Neural crest cell (in vitro differentiated cells): ENCODE measurements at regions not wholly inside any gene's neighbourhood (a gene's known extent, or its start where the extent isn't known, plus 50 kb on each side); places are given as distances from the start of the nearest gene placed in this dataset.

Experiments used
- DNase-seq: peaks from one replicate; pipeline ENCODE4 v3.0.0; 2021; ENCODE audit warnings: low read depth, mixed read lengths, low spot score
- H3K27ac Mint-ChIP-seq: one replicate; pipeline ENCODE4 v1.8.0; 2021; ENCODE audit warnings: mild to moderate bottlenecking, mixed read lengths; ENCODE audit not compliant: unreplicated experiment
- H3K27me3 Mint-ChIP-seq: 2 replicates; pipeline ENCODE4 v1.8.0; 2021; ENCODE audit warnings: low read depth, mild to moderate bottlenecking, mixed read lengths
- H3K36me3 Mint-ChIP-seq: 2 replicates; pipeline ENCODE4 v1.8.0; 2021; ENCODE audit warnings: low read depth, mild to moderate bottlenecking, mixed read lengths
- H3K4me1 Mint-ChIP-seq: 2 replicates; pipeline ENCODE4 v1.8.0; 2021; ENCODE audit warnings: mixed read lengths
- H3K4me3 Mint-ChIP-seq: one replicate; pipeline ENCODE4 v1.8.0; 2021; ENCODE audit warnings: mild to moderate bottlenecking, mixed read lengths
- H3K9me3 Mint-ChIP-seq: 2 replicates; pipeline ENCODE4 v1.8.0; 2021; ENCODE audit warnings: mixed read lengths
- TF ChIP-seq, protein P1 (sequence below): fragments of 200-600 bp; sonication (generic); conservative IDR thresholded peaks from 2 replicates; pipeline ENCODE4 v1.5.0; 2021; ENCODE audit warnings: antibody characterized with exemption, mild to moderate bottlenecking

DNA sequence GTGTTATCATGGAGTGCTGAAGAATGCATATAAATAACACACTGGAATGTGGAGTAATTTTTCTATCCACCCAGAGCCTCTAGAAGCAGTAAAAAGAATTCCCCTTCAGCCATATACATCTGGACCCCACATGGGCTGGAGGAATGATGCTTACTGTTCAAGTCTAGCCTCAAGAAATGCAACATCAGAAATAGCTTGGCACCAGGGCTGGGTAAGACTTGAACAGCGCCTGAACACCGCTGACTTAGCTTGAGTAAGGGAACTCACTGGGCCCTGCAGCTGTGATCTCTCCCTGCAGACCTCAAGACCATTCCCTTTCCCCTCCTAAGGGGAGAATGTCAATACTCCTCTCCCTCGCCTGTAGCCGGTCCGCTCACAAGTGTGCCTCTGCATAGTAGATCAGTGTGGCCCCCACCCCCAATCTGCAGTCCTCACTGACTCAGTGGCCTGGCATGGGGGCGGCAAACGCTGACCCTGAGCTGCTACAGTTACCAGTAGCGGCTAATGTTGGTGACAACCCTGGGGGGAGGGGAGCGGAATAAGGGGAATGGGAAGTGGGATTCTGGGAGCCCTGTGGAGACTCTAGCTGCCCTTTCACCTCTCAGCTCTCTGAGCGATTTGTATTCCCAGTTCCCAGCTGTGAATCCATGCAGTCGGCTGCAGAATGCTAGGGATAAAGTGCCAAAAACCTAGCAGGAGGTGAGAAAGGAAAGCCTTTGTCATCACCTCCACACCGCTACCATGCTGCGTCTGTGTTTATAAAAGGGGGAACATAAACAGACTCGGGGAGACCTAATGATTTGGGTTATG is 483.9 kb downstream of the DISC1 start:
- Mint-ChIP-seq H3K9me3 (no peaks in the 10 kb centered on the region), H3K4me1 (peaks cover 28% of the 10 kb centered on the region), H3K4me3 (no peak overlapping the region), H3K27ac (no peak overlapping the region), H3K36me3 (no peaks in the 10 kb centered on the region), H3K27me3 (no peaks in the 10 kb centered on the region)
- TF ChIP-seq, protein P1, sequence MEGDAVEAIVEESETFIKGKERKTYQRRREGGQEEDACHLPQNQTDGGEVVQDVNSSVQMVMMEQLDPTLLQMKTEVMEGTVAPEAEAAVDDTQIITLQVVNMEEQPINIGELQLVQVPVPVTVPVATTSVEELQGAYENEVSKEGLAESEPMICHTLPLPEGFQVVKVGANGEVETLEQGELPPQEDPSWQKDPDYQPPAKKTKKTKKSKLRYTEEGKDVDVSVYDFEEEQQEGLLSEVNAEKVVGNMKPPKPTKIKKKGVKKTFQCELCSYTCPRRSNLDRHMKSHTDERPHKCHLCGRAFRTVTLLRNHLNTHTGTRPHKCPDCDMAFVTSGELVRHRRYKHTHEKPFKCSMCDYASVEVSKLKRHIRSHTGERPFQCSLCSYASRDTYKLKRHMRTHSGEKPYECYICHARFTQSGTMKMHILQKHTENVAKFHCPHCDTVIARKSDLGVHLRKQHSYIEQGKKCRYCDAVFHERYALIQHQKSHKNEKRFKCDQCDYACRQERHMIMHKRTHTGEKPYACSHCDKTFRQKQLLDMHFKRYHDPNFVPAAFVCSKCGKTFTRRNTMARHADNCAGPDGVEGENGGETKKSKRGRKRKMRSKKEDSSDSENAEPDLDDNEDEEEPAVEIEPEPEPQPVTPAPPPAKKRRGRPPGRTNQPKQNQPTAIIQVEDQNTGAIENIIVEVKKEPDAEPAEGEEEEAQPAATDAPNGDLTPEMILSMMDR, result no peak
- DNase-seq, result peak; percentile 3

DNA sequence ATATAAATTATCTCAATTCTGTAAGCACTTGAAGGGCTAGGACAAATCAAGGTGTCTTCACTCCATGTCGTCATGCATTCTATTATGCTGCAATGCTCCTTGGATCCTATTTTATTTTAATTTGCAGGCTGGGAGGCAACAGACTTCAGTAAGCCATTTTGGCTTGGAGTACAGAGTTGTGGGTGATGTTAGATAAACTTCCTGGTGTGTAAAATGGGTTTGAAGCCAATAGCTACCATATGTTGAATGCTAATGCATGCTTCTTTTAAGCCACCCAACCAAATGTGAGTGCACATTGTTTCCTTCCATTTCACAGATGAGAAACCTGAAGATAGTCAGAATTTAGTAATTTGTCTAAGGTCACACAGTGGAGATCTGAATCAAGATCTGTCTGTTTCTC is 482.8 kb downstream of the DISC1 start:
- TF ChIP-seq, protein P1, result no peak
- Mint-ChIP-seq H3K36me3 (no peaks in the 10 kb centered on the region), H3K4me1 (peaks cover 32% of the 10 kb centered on the region), H3K9me3 (no peaks in the 10 kb centered on the region), H3K27ac (no peak overlapping the region), H3K27me3 (no peaks in the 10 kb centered on the region), H3K4me3 (no peak overlapping the region)
- DNase-seq, result no peak

DNA sequence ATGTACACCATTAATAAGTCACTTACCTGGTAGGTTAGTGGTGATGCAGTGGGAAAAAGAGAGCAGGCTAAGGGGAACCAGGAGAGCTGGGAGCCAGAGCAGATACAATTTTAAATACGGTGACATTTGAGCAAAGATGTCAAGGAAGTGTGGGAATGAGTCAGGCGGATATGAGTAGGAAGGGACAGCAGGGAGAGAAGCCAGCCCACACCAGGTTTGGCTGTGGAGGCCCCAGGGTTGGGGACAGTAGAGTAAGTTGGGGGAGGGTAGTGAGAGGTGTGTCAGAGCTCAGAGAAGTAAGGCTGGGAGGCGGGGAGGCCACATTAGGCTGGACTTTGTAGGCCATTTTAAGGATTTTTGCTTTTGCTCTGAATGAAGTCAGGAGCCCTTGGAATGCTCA is 482.0 kb downstream of the DISC1 start:
- no peaks in the 10 kb centered on the region for H3K27me3 Mint-ChIP-seq
- no peak for DNase-seq
- TF ChIP-seq, protein P1, result no peak
- no peaks in the 10 kb centered on the region for H3K36me3 Mint-ChIP-seq
- H3K4me3 Mint-ChIP-seq, result no peak overlapping the region
- H3K27ac Mint-ChIP-seq, result no peak overlapping the region
- H3K4me1 Mint-ChIP-seq, result peaks cover 32% of the 10 kb centered on the region
- no peaks in the 10 kb centered on the region for H3K9me3 Mint-ChIP-seq

DNA sequence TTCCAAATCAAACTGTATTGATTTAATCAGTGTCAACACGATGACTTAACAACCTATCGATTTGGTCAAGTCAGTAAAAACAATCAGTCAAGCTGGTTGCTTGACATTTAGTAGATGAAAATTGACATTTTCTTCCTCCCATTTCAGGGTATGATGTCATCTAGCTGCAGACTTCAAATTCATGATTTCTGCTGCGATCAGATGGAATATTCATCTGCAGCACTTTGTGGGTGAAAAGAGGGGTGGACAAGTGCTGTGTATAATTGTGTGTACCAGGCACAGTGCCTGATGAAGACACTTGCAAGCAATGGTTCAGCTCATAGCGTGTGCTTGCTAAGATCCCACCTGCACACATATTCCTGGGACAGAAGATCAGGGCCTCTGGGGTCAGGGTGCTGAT is 479.8 kb downstream of the DISC1 start:
- TF ChIP-seq, protein P1, result no peak
- Mint-ChIP-seq H3K27me3 (no peaks in the 10 kb centered on the region), H3K4me1 (peaks cover 31% of the 10 kb centered on the region), H3K4me3 (no peak overlapping the region), H3K9me3 (no peaks in the 10 kb centered on the region), H3K27ac (no peak overlapping the region), H3K36me3 (no peaks in the 10 kb centered on the region)
- DNase-seq, result no peak

DNA sequence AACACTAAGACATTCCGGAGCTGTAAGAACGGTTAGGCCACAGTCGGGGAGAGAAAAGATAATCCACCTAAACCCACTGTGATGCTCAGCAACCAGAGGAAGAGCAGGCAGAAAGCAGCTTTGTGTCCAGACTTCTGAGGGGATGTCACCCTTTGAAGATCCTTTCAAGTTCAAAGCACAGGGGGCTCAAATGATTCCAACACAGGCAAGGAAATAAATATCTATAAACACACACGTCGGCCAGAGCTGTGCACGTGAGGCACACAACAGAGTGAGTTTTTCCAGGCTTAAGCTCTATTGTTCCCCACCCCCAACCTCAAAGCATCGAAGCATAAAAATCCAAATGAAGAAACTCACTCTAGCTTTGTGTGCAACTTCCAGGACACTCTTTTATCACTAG is 479.0 kb downstream of the DISC1 start:
- Mint-ChIP-seq H3K4me1 (peaks cover 23% of the 10 kb centered on the region), H3K27ac (peak overlapping the region; percentile 72)

More for the DNA sequence above, 479.0 kb downstream of the DISC1 start:
- no peak for DNase-seq
- Mint-ChIP-seq H3K36me3 (no peaks in the 10 kb centered on the region), H3K27me3 (no peaks in the 10 kb centered on the region), H3K9me3 (no peaks in the 10 kb centered on the region), H3K4me3 (no peak overlapping the region)
- TF ChIP-seq, protein P1, result no peak
